Prostate gland (tissue), 2 donors: ENCODE measurements at regions not wholly inside any gene's neighbourhood (a gene's known extent, or its start where the extent isn't known, plus 50 kb on each side); places are given as distances from the start of the nearest gene placed in this dataset.

ENCODE experiments used
- POLR2A ChIP-seq: fragments of 450-650 bp; IDR thresholded peaks from one replicate; pipeline ENCODE4 v1.6.1; 2016; ENCODE audit warnings: antibody characterized with exemption, mild to moderate bottlenecking
- POLR2AphosphoS5 ChIP-seq: sonication (generic); formaldehyde crosslinking; IDR thresholded peaks from one replicate; pipeline ENCODE4 v1.6.1; 2017; ENCODE audit warnings: antibody characterized with exemption
- TF ChIP-seq, protein P1 (sequence below), 4 experiments: fragments of 200-600 bp in 2 of 4; fragments of 450-650 bp in 2 of 4; sonication (generic) in 2 of 4; IDR thresholded peaks; 1 replicate in 3 of 4; 2 replicates in 1 of 4; pipeline ENCODE4 v1.5.1; 2016 to 2019; ENCODE audit warnings: antibody characterized with exemption in 4 of 4, mild to moderate bottlenecking in 2 of 4, moderate library complexity in 2 of 4

DNA sequence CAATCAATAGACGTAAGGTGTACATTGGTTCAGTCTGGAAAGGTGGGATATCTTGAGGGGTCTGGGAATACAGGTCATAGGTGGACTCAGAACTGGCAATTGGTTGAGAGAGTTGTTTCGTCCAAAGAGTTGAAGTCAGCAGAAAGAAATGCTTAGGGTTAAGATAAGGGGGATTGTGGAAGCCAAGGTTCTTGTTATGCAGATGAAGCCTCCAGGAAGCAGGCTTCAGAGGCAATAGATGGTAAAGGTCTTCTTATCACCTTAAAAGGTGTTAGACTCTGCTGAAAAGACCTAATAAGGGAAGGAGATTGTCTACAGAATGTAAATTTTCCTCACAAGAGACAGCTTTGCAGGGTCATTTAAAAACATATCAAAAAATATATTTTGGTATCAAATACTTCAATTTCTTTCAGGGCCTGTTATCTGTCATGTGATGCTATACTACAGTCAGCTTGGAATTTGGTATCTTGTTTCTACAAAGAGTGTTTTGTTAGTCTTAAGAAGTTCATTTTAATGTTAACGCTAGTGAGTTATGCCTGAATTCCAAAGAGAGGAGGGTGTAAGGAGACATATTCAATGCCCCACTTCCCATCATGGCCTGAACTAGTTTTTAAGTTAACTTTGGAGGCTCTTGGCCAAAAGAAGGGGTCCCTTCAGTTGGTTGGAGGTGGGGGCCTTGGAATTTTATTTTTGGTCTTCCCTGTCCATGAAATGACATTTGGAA, 378.2 kb upstream of the ROBO2 start:
- TF ChIP-seq, protein P1, sequence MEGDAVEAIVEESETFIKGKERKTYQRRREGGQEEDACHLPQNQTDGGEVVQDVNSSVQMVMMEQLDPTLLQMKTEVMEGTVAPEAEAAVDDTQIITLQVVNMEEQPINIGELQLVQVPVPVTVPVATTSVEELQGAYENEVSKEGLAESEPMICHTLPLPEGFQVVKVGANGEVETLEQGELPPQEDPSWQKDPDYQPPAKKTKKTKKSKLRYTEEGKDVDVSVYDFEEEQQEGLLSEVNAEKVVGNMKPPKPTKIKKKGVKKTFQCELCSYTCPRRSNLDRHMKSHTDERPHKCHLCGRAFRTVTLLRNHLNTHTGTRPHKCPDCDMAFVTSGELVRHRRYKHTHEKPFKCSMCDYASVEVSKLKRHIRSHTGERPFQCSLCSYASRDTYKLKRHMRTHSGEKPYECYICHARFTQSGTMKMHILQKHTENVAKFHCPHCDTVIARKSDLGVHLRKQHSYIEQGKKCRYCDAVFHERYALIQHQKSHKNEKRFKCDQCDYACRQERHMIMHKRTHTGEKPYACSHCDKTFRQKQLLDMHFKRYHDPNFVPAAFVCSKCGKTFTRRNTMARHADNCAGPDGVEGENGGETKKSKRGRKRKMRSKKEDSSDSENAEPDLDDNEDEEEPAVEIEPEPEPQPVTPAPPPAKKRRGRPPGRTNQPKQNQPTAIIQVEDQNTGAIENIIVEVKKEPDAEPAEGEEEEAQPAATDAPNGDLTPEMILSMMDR (IDR thresholded peaks at IDR 0.05), result no peak
- TF ChIP-seq POLR2A (no peak), POLR2AphosphoS5 (no peak)
